SK-N-SH (cell line): ENCODE measurements at regions not wholly inside any gene's neighbourhood (a gene's known extent, or its start where the extent isn't known, plus 50 kb on each side); places are given as distances from the start of the nearest gene placed in this dataset.

Experiments
- CTCF ChIP-seq: fragments of 200-600 bp; sonication (generic); IDR thresholded peaks from 2 replicates; pipeline ENCODE4 v1.6.1; 2017; ENCODE audit warnings: antibody characterized with exemption, mild to moderate bottlenecking, moderate library complexity
- EP300 ChIP-seq, 2 experiments: IDR thresholded peaks; 2 replicates each; pipeline versions ENCODE4 v1.4.0 to v1.6.1; 2012; ENCODE audit warnings: borderline replicate concordance in 1 of 2, low read depth in 1 of 2, low read length in 1 of 2
- FOSL2 ChIP-seq: IDR thresholded peaks from 2 replicates; pipeline ENCODE4 v1.4.0; 2012; ENCODE audit warnings: low read depth, mild to moderate bottlenecking, moderate library complexity, borderline replicate concordance
- MXI1 ChIP-seq: IDR thresholded peaks from 2 replicates; pipeline ENCODE4 v1.6.1; 2012; ENCODE audit warnings: mild to moderate bottlenecking, low read depth, low read length, improper control_type of control experiment
- POLR2AphosphoS5 ChIP-seq: IDR thresholded peaks from 2 replicates; pipeline ENCODE4 v1.6.1; 2012; ENCODE audit warnings: low read depth, low read length
- SIN3A ChIP-seq: IDR thresholded peaks from 2 replicates; pipeline ENCODE4 v1.6.1; 2012; ENCODE audit warnings: low read depth, mild to moderate bottlenecking, low read length, moderate library complexity, borderline replicate concordance

- no peak for TF ChIP-seq FOSL2
- no peak for TF ChIP-seq SIN3A
- TF ChIP-seq POLR2AphosphoS5 = no peak
- no peak for TF ChIP-seq CTCF
- no peak for TF ChIP-seq MXI1
- TF ChIP-seq EP300 (IDR thresholded peaks at IDR 0.05; ENCODE audit: borderline replicate concordance in 1 of 2, low read depth in 1 of 2, low read length in 1 of 2) = no peak
Observed at GRCh38 chr6:153207006-153207405, 75.9 kb upstream of the RGS17 start.
